Bronchial epithelial cell (primary cell): ENCODE measurements at regions not wholly inside any gene's neighbourhood (a gene's known extent, or its start where the extent isn't known, plus 50 kb on each side); places are given as distances from the start of the nearest gene placed in this dataset.
A peak's percentile ranks its signal among the peaks of the same experiment; 100 is the strongest.

Experiments
- DNase-seq: peaks from one replicate; pipeline ENCODE4 v3.0.0-alpha.2; 2010; ENCODE audit warnings: low read depth
- FAIRE-seq: peaks from 2 replicates; lab custom pipeline; 2011; peaks lifted over from hg19 to GRCh38; lab: Jason Lieb, UNC
- H3K27me3 ChIP-seq: 2 replicates; pipeline ENCODE4 v1.5.1; 2011; ENCODE audit warnings: low read length; ENCODE audit not compliant: control insufficient read depth, insufficient read depth
- H3K36me3 ChIP-seq: 2 replicates; pipeline ENCODE4 v1.5.1; 2011; ENCODE audit warnings: low read length; ENCODE audit not compliant: control insufficient read depth, insufficient read depth
- H3K4me3 ChIP-seq: 2 replicates; pipeline ENCODE4 v1.5.1; 2011; ENCODE audit warnings: mild to moderate bottlenecking, low read depth, low read length, control low read depth
- TF ChIP-seq, protein P1 (sequence below): IDR thresholded peaks from 2 replicates; pipeline ENCODE4 v1.5.1; 2011; ENCODE audit warnings: mild to moderate bottlenecking, moderate library complexity, low read length, control low read depth, inconsistent platforms; ENCODE audit not compliant: insufficient read depth, severe bottlenecking

DNA sequence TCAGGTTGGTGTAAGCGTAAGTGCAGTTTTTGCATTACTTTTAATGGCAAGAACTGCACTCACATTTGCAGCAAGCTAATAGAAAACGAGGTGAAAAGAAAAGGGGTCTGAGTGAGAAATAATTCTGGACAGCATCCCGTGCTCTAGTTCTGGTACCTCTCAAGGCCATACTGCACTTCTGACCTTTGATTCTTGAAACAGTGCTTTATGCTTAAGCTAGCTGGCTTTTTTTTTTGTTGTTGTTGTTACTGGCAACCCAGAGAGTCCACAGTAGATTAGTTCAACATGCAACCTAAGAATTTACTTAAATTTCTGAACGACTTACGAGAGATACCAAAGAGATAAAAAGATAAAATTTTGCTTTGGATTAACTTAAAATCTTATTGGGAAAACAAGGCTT is 75.2 kb upstream of the PRKD1 start:
- no peak overlapping the region for H3K4me3 ChIP-seq
- TF ChIP-seq, protein P1, sequence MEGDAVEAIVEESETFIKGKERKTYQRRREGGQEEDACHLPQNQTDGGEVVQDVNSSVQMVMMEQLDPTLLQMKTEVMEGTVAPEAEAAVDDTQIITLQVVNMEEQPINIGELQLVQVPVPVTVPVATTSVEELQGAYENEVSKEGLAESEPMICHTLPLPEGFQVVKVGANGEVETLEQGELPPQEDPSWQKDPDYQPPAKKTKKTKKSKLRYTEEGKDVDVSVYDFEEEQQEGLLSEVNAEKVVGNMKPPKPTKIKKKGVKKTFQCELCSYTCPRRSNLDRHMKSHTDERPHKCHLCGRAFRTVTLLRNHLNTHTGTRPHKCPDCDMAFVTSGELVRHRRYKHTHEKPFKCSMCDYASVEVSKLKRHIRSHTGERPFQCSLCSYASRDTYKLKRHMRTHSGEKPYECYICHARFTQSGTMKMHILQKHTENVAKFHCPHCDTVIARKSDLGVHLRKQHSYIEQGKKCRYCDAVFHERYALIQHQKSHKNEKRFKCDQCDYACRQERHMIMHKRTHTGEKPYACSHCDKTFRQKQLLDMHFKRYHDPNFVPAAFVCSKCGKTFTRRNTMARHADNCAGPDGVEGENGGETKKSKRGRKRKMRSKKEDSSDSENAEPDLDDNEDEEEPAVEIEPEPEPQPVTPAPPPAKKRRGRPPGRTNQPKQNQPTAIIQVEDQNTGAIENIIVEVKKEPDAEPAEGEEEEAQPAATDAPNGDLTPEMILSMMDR, result no peak

DNA sequence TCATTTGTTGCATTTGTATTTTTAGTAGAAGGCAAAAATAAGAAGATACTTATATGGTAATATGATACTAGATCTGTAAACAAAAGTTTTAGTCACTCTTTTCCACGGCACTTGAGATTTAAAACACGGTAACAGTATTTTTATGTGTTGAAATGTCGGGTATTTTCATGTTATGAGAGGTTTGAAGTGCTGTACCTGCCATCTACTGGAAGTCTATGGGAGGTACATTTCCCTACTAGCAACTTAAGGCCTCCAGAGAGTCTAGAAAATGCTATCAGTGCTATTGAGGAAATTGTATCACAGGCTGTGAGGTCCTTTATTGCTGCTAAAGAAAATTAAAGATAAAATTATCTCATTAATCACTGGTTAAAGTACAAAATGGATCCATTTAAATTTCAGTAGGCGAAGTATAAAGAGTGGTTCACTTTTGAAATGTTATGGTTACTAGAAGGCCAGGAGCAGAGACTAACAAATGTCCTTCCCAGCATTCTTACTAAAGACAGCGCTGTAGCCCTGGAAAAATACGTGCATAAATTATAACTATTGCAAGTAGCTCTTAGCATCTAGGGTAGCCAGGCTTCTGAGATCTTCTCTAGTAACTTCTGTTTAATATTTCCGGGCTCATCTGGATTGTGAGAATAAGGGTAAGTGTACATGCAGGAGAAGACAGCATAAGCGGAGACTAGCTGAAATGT is 77.6 kb upstream of the PRKD1 start:
- no peaks in the 10 kb centered on the region for H3K36me3 ChIP-seq
- H3K4me3 ChIP-seq, result no peak overlapping the region
- DNase-seq (peak; percentile 65), FAIRE-seq (no peak)
- no peaks in the 10 kb centered on the region for H3K27me3 ChIP-seq
- TF ChIP-seq, protein P1, result peak; percentile 65

More for the DNA sequence above, 75.2 kb upstream of the PRKD1 start:
- DNase-seq (no peak), FAIRE-seq (no peak)
- H3K27me3 ChIP-seq, result no peaks in the 10 kb centered on the region
- no peaks in the 10 kb centered on the region for H3K36me3 ChIP-seq

DNA sequence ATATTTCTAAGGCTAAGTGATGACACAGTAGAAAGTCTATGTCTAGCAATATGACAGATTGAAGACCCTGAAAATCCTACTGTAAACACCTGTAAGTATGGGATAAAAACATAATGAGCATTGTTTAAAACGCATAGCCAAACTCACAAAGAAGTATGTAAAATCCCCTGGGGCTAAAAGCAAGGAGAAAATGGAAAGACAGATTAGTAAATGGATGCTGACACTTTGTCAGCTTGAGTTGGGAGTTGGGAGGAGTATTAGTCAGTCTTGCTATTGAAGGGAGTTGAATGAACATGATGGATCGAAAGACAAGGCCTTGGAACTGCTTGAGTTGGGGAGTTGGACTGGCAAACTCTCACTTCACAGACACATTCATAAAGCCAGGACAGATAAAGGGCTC is 79.0 kb upstream of the PRKD1 start:
- FAIRE-seq (no peak), DNase-seq (no peak)
- no peaks in the 10 kb centered on the region for H3K36me3 ChIP-seq
- H3K27me3 ChIP-seq, result no peaks in the 10 kb centered on the region
- H3K4me3 ChIP-seq, result no peak overlapping the region
- TF ChIP-seq, protein P1, result no peak

GRCh38 chr14:30015489-30015888 is 87.8 kb upstream of the PRKD1 start:
- FAIRE-seq, result no peak
- TF ChIP-seq, protein P1, result no peak
- no peaks in the 10 kb centered on the region for H3K27me3 ChIP-seq
- H3K36me3 ChIP-seq, result no peaks in the 10 kb centered on the region
- H3K4me3 ChIP-seq, result no peak overlapping the region
- DNase-seq, result no peak

GRCh38 chr14:30016002-30016401 is 88.4 kb upstream of the PRKD1 start:
- DNase-seq (no peak), FAIRE-seq (no peak)
- H3K27me3 ChIP-seq, result no peaks in the 10 kb centered on the region
- TF ChIP-seq, protein P1, result no peak
- H3K36me3 ChIP-seq, result no peaks in the 10 kb centered on the region
- H3K4me3 ChIP-seq, result no peak overlapping the region
